Fibroblast of villous mesenchyme (primary cell): ENCODE measurements at regions not wholly inside any gene's neighbourhood (a gene's known extent, or its start where the extent isn't known, plus 50 kb on each side); places are given as distances from the start of the nearest gene placed in this dataset.

Experiments used
- DNase-seq: peaks from one replicate; pipeline ENCODE4 v3.0.0-alpha.2; 2010; ENCODE audit warnings: low read depth
- H3K4me3 ChIP-seq: 2 replicates; pipeline ENCODE4 v1.5.1; 2011; ENCODE audit warnings: low read depth, mild to moderate bottlenecking, low read length
- TF ChIP-seq, protein P1 (sequence below): IDR thresholded peaks from 2 replicates; pipeline ENCODE4 v1.5.1; 2012; ENCODE audit warnings: low read depth, mild to moderate bottlenecking, low read length; ENCODE audit not compliant: insufficient read depth

DNA sequence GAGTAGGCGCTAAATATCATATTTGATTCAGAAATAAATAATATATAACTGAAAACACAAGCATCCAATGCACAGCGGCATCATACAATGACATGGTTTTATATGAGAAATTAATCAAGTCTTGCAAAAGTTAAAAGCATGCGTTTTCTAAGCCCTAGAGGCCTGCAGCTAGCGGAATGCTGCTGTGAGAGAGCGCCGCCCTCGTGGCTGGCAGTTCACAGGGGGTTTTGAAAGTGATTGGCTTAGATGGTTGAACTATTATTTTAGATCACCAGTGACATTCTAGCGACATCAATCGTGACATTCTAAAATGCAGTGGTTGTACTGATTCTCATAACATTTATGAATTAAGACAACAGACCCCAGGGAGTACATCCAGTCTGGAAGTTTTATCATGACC lies 235.2 kb upstream of the MGMT start:
- no peak overlapping the region for H3K4me3 ChIP-seq
- no peak for DNase-seq
- TF ChIP-seq, protein P1, sequence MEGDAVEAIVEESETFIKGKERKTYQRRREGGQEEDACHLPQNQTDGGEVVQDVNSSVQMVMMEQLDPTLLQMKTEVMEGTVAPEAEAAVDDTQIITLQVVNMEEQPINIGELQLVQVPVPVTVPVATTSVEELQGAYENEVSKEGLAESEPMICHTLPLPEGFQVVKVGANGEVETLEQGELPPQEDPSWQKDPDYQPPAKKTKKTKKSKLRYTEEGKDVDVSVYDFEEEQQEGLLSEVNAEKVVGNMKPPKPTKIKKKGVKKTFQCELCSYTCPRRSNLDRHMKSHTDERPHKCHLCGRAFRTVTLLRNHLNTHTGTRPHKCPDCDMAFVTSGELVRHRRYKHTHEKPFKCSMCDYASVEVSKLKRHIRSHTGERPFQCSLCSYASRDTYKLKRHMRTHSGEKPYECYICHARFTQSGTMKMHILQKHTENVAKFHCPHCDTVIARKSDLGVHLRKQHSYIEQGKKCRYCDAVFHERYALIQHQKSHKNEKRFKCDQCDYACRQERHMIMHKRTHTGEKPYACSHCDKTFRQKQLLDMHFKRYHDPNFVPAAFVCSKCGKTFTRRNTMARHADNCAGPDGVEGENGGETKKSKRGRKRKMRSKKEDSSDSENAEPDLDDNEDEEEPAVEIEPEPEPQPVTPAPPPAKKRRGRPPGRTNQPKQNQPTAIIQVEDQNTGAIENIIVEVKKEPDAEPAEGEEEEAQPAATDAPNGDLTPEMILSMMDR = no peak

DNA sequence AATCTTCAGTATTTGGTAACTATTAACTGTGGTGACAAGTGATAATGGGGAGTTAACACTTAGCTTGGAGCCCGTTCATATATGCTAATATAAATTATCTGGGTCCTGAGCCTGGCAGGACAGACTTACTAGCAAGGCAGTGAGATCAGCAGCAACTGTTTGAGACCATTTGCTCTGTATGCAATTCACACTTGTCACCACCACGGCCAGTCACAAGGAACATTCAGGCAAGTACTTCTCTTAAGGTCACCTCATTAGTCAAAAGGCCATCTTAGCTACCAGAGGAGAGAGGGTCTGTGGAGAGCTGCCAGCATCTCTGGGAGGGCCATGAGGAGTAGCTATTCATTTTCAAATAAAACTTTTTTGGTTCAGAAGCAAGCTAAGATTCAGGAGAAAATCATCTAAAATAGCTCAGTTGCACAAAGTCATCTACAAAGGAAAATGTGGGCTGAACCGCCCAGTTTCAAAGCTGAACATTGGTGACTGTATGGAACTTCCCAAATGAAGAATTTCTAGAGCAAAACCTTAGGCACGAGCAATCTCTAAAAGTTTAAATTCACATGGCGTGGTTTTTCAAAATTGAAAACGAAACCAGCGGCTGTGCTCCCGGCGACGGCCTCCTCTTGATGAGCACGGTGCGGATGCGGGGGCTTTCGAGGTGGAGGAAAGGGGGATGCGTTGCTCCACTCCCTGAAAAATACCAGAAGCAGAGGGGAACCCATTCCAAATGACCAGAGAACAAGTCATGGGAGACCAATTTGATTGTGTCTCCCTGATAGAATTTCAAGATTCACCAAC lies 233.5 kb upstream of the MGMT start:
- no peak for DNase-seq
- TF ChIP-seq, protein P1 = no peak
- H3K4me3 ChIP-seq = no peak overlapping the region

DNA sequence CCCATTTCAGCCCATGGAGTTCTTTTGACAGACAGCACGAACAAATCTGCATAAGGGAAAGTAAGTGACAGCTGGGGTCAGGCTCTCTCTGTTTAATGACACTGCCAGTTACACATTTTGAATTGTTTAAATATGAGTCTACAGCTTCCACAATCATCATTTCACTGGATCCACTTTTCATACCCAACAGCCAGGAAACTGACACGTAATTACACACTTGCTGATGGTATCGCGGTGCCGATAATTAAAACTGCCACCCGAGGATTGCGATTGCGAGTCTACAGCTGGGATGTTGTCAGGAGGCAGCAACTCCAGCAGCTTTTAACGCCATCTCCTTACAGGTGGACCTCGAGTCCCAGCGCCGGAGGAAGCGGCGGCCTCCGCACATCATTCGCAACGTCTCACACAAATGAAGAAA lies 230.8 kb upstream of the MGMT start:
- DNase-seq = no peak
- TF ChIP-seq, protein P1 = no peak
- H3K4me3 ChIP-seq = no peak overlapping the region

DNA sequence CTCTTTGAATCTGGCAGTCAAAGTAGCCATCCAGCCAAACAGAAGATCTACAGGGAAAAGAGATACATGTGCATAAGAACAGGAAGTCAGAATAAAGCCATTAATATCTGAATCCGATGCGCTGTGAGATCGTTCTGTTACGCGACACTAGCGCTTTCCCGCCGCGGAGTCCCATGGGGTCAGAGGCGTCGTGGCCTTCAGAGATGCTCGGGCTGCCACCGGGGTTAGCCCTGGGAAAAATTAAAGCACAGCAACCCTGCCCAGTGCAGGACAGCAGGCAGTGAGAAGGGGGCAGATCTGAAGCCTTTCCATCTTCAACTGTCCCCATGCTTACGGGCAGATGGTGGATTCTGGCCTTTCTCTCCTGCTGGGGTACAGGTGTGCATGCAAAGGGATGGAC lies 225.6 kb upstream of the MGMT start:
- no peak for DNase-seq
- TF ChIP-seq, protein P1 = no peak
- H3K4me3 ChIP-seq = no peak overlapping the region

DNA sequence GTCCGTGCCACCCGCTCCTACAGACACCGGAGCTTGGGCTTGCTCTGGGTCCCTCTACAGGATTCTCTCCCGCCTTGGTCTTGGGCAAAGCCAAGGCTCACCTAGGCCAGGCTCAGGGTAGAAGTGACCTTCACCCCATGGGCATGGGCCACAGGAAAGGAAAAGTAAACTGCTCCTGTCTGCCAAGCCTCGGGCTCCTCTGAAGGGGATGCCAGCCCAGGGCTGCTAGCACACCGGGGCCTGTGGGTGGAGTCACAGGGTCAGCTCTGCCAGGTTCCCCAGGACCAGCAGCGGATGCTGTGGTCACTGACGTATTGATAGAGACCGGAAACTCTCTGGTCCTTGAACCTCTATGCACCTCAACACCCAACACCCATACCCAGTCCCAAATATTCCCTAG lies 222.7 kb upstream of the MGMT start:
- TF ChIP-seq, protein P1 = no peak
- no peak for DNase-seq
- no peak overlapping the region for H3K4me3 ChIP-seq

DNA sequence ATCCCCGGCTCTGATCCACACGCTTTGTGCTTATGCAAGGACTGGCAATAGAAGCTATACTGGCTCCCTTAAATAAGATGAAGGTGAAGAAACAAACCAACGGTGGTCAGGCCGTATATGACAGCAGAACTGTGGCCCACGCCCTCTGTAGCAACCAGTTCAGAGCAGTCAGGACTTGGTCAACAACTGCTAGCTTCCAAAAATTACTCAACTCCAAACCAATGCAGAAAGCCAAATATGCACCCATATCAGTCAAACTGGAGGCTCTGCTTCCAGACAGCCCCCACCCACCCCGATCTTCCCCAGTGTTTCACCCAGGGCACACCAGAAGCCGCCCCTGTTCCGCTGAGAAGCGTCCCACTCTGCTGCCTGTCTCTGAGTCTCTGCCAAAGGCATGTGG lies 222.3 kb upstream of the MGMT start:
- TF ChIP-seq, protein P1 = no peak
- no peak for DNase-seq
- no peak overlapping the region for H3K4me3 ChIP-seq

DNA sequence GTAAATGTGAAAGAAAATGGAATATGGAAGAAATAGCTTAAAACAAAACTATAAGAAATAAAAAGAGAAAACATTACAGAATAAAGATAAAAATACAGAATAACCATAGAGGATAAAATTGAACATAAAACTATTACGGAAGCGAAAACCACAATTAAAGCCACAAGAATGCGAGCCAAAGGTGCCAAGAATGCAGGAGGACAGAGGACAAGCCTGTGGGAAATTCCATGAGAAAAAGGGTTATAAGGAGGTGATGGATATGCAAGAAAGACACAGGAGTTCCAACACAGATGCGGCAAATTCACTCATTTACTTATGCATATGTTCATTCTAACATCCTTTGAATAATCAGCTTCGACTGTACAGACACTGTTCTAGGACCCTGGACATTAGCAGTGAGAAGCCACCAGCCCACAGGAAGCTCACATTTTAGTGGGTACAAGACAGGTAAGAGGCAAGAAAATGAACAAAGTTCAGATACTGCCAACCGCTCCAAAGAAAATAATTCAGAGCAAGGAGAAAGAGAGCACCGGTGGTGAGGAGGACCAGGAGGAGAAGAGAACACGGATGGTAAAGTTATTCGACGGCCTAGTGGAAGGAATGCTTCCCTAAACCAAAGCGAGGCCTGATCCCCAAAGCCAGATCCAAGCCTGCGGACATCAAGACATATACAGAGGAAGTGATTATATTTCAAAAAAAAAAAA lies 213.7 kb upstream of the MGMT start:
- TF ChIP-seq, protein P1 = no peak
- DNase-seq = peak; percentile 2
- no peak overlapping the region for H3K4me3 ChIP-seq
